ENCODE measurements at regions not wholly inside any gene's neighbourhood (a gene's known extent, or its start where the extent isn't known, plus 50 kb on each side); places are given as distances from the start of the nearest gene placed in this dataset.

DNA sequence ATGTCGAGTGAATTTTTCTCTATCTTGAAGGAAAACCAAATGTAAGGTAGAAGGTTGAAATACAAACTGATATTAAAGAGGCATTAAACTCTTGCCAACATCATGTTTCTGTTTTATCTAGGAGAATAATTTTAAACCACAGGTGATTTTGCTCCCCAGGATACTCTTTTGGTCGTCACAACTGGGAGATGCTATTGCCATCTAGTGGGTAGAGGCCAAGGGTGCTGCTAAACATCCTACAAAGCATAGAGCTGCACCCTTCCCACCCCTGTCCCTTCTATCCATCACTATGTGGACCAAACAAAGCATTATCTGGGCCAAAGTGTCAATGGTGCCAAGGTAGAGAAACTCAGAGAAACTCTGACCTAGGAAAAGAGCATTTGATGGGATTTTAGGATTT is 154.6 kb upstream of the MAGEB2 start:
- H3K4me3 Mint-ChIP-seq, result no peak overlapping the region
- DNase-seq, result peak; percentile 7
- H3K27ac Mint-ChIP-seq, result no peak overlapping the region
- TF ChIP-seq, protein P1, sequence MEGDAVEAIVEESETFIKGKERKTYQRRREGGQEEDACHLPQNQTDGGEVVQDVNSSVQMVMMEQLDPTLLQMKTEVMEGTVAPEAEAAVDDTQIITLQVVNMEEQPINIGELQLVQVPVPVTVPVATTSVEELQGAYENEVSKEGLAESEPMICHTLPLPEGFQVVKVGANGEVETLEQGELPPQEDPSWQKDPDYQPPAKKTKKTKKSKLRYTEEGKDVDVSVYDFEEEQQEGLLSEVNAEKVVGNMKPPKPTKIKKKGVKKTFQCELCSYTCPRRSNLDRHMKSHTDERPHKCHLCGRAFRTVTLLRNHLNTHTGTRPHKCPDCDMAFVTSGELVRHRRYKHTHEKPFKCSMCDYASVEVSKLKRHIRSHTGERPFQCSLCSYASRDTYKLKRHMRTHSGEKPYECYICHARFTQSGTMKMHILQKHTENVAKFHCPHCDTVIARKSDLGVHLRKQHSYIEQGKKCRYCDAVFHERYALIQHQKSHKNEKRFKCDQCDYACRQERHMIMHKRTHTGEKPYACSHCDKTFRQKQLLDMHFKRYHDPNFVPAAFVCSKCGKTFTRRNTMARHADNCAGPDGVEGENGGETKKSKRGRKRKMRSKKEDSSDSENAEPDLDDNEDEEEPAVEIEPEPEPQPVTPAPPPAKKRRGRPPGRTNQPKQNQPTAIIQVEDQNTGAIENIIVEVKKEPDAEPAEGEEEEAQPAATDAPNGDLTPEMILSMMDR (IDR thresholded peaks at IDR 0.05), result peak; percentile 71
- H3K36me3 Mint-ChIP-seq (ENCODE audit: low read depth), result no peaks in the 10 kb centered on the region
- no peaks in the 10 kb centered on the region; the same call in 1 of the 2 replicates for H3K9me3 Mint-ChIP-seq
- H3K4me1 Mint-ChIP-seq (ENCODE audit: low read depth), result peaks cover 28% of the 10 kb centered on the region
- no peaks in the 10 kb centered on the region for H3K27me3 Mint-ChIP-seq (ENCODE audit: insufficient read depth)

DNA sequence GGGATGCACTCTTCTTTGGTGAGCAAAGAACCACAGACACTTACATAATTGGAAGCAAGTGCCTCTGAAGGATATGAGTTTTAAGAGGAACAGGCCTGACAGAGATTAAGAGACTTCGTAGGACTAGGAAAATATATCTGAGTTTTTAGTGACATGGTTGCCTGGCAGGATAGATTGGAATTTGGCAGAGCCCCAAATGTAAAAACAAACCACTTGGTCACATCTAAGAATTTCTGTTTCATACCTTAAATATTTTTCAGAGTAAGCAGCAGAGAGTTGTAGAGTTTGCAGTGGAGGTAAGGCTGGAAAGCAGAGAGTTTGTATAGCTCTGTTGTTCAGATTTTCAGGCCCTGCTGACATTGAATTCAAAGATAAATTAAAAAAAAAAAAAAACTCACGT is 150.1 kb upstream of the MAGEB2 start:
- peak; percentile 69 for DNase-seq
- Mint-ChIP-seq H3K27ac (peak overlapping the region; percentile 54; the same call in 1 of the 2 replicates), H3K9me3 (0 out of 2 replicates have a peak, but pooled peaks cover 4% of the 10 kb centered on the region), H3K4me3 (no peak overlapping the region), H3K27me3 (ENCODE audit: insufficient read depth) (no peaks in the 10 kb centered on the region), H3K36me3 (ENCODE audit: low read depth) (no peaks in the 10 kb centered on the region), H3K4me1 (ENCODE audit: low read depth) (peaks cover 24% of the 10 kb centered on the region; the same call in 1 of the 2 replicates)
- TF ChIP-seq, protein P1 (IDR thresholded peaks at IDR 0.05), result no peak

DNA sequence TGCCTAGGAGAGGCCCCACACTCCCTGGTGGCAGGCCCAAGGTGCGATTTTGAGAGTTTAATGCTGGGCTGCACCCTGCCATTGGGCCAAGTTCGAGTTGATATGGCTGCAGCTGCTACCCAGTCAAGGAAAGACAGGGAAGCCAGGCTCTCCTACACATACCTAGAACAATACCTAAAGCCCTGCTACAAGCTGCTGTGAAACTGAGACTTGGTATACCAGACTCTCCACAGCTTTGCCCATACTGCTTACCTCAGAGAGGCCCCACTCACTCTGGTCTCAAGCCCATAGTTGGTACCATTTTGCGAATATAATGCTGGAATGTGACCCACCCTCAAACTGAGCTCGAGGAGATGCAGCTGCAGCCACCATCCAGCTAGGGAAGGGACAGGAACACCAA is 147.7 kb upstream of the MAGEB2 start:
- H3K27me3 Mint-ChIP-seq (ENCODE audit: insufficient read depth), result no peaks in the 10 kb centered on the region
- TF ChIP-seq, protein P1 (IDR thresholded peaks at IDR 0.05), result no peak
- 0 out of 2 replicates have a peak, but pooled peaks cover 4% of the 10 kb centered on the region for H3K9me3 Mint-ChIP-seq
- no peak for DNase-seq
- H3K27ac Mint-ChIP-seq, result no peak overlapping the region
- no peaks in the 10 kb centered on the region for H3K36me3 Mint-ChIP-seq (ENCODE audit: low read depth)
- no peak overlapping the region for H3K4me3 Mint-ChIP-seq
- peaks cover 19% of the 10 kb centered on the region; the same call in 1 of the 2 replicates for H3K4me1 Mint-ChIP-seq (ENCODE audit: low read depth)

DNA sequence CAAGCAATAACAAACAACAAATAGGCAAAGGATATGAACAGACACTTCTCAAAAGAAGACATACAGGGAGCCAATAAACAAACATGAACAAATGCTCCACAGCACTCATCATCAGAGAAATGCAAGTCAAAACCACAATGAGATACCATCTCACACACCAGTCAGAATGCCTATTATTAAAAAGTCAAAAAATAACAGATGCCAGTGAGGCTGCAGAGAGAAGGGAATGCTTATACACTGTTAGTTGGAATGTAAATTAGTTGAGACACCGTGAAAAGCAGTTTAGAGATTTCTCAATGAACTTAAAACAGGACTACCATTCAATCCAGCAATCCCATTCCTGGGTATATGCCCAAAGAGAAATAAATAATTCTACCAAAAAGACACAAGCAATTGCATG is 129.8 kb upstream of the MAGEB2 start:
- no peaks in the 10 kb centered on the region for H3K9me3 Mint-ChIP-seq
- H3K4me1 Mint-ChIP-seq (ENCODE audit: low read depth), result peaks cover 8% of the 10 kb centered on the region; the same call in 1 of the 2 replicates
- no peaks in the 10 kb centered on the region for H3K36me3 Mint-ChIP-seq (ENCODE audit: low read depth)

DNA sequence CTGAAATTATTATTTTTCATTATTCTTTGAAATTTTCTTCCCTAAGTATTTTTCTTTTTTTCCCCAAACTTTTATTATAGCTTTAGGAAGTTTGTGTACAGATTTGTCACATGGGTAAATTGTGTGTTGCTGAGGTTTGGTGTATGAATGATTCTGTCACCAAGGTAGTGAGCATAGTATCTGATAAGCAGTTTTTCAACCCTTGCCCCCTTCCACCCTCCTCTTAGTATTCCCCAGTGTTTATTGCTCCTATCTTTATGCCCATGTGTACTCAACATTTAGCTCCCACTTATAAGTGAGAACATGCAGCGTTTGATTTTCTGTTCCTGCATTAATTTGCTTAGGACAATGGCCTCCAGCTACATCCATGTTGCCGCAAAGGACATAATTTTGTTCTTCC is 103.9 kb upstream of the MAGEB2 start:
- H3K27me3 Mint-ChIP-seq (ENCODE audit: insufficient read depth), result no peaks in the 10 kb centered on the region
- H3K36me3 Mint-ChIP-seq (ENCODE audit: low read depth), result no peaks in the 10 kb centered on the region
- no peak for DNase-seq
- no peaks in the 10 kb centered on the region for H3K9me3 Mint-ChIP-seq
- TF ChIP-seq, protein P1 (IDR thresholded peaks at IDR 0.05), result no peak
- H3K4me3 Mint-ChIP-seq, result no peak overlapping the region
- H3K27ac Mint-ChIP-seq, result no peak overlapping the region
- H3K4me1 Mint-ChIP-seq (ENCODE audit: low read depth), result no peaks in the 10 kb centered on the region

More for the DNA sequence above, 129.8 kb upstream of the MAGEB2 start:
- TF ChIP-seq, protein P1 (IDR thresholded peaks at IDR 0.05), result no peak
- no peak overlapping the region for H3K4me3 Mint-ChIP-seq
- no peaks in the 10 kb centered on the region for H3K27me3 Mint-ChIP-seq (ENCODE audit: insufficient read depth)
- peak; percentile 73 for DNase-seq
- H3K27ac Mint-ChIP-seq, result no peak overlapping the region; the same call in 1 of the 2 replicates

DNA sequence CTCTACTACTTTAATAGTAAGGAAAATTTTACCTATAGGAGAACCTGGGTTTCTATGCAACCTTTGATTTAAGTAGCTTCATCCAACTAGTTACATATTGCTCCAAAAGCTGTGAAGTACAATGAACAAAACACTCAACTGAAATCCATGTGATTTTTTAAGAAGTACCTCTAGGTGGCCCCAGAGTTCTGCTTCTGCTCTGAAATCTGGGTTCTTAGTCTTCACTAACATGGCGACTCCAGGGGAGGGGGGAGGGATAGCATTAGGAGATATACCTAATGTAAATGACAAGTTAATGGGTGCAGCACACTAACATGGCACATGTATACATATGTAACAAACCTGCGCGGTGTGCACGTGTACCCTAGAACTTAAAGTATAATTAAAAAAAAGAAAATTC is 73.4 kb upstream of the MAGEB2 start:
- Mint-ChIP-seq H3K4me1 (ENCODE audit: low read depth) (peaks cover 21% of the 10 kb centered on the region; the same call in 1 of the 2 replicates), H3K27me3 (ENCODE audit: insufficient read depth) (no peaks in the 10 kb centered on the region), H3K9me3 (peaks cover 4% of the 10 kb centered on the region), H3K36me3 (ENCODE audit: low read depth) (no peaks in the 10 kb centered on the region), H3K4me3 (no peak overlapping the region), H3K27ac (no peak overlapping the region)
- DNase-seq, result peak; percentile 26
- TF ChIP-seq, protein P1 (IDR thresholded peaks at IDR 0.05), result peak; percentile 58

Data from HFFc6 (cell line).